ENCODE measurements at regions not wholly inside any gene's neighbourhood (a gene's known extent, or its start where the extent isn't known, plus 50 kb on each side); places are given as distances from the start of the nearest gene placed in this dataset.

GRCh38 chr21:21813934-21814333 lies 815.7 kb downstream of the NCAM2 start:
- TF ChIP-seq FOXM1 (IDR thresholded peaks at IDR 0.05; ENCODE audit: low read depth, low read length) (no peak), POLR2A (IDR thresholded peaks at IDR 0.05; ENCODE audit: low read depth, low read length) (no peak), RAD51 (IDR thresholded peaks at IDR 0.05) (no peak), CTCF (IDR thresholded peaks at IDR 0.05 in 2 of 3, conservative IDR thresholded peaks at IDR 0.05 in 1 of 3; ENCODE audit: control insufficient read depth in 2 of 3, extremely low read depth in 1 of 3, insufficient read depth in 1 of 3, low read depth in 3 of 3, low read length in 3 of 3) (no peak), YY1 (IDR thresholded peaks at IDR 0.05; ENCODE audit: low read depth, low read length) (no peak), ZNF687 (IDR thresholded peaks at IDR 0.05) (no peak), CBX3 (IDR thresholded peaks at IDR 0.05; ENCODE audit: borderline replicate concordance, low read depth) (no peak), MEF2B (IDR thresholded peaks at IDR 0.05; ENCODE audit: partially characterized antibody, poor library complexity, severe bottlenecking) (no peak), NRF1 (conservative IDR thresholded peaks at IDR 0.05; ENCODE audit: low read depth, low read length) (no peak), CEBPZ (IDR thresholded peaks at IDR 0.05; ENCODE audit: low read depth, low read length) (no peak), IRF3 (IDR thresholded peaks at IDR 0.05) (no peak), CBFB (IDR thresholded peaks at IDR 0.05; ENCODE audit: low read depth) (no peak), TBL1XR1 (IDR thresholded peaks at IDR 0.05; ENCODE audit: low read depth, low read length) (no peak), JUNB (IDR thresholded peaks at IDR 0.05) (no peak)
